LNCAP (cell line): ENCODE measurements at regions not wholly inside any gene's neighbourhood (a gene's known extent, or its start where the extent isn't known, plus 50 kb on each side); places are given as distances from the start of the nearest gene placed in this dataset.

ENCODE experiments used
- TF ChIP-seq, protein P1 (sequence below): fragments of 450-650 bp; IDR thresholded peaks from 2 replicates; pipeline ENCODE4 v1.5.1; 2017; ENCODE audit warnings: mild to moderate bottlenecking

DNA sequence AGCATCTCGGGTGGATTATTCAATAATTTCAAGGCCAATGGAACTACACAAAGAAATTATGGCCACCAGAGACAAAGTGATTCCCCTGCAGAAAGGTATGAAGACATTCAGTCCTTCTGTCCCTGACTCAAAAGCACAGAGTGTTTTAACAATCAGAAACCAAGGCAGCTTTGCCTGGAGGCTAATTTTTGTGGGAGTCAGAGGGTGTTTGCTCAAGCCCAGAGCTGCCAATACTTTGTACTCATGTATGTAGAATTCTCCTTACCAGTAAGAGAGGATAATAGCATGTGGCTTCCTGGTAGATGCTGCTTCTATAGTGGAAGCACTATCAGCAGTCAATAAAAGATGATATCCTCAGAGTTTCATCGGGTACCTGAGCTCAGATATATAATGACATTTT lies 178.4 kb downstream of the KCNE4 start:
- TF ChIP-seq, protein P1, sequence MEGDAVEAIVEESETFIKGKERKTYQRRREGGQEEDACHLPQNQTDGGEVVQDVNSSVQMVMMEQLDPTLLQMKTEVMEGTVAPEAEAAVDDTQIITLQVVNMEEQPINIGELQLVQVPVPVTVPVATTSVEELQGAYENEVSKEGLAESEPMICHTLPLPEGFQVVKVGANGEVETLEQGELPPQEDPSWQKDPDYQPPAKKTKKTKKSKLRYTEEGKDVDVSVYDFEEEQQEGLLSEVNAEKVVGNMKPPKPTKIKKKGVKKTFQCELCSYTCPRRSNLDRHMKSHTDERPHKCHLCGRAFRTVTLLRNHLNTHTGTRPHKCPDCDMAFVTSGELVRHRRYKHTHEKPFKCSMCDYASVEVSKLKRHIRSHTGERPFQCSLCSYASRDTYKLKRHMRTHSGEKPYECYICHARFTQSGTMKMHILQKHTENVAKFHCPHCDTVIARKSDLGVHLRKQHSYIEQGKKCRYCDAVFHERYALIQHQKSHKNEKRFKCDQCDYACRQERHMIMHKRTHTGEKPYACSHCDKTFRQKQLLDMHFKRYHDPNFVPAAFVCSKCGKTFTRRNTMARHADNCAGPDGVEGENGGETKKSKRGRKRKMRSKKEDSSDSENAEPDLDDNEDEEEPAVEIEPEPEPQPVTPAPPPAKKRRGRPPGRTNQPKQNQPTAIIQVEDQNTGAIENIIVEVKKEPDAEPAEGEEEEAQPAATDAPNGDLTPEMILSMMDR: no peak

DNA sequence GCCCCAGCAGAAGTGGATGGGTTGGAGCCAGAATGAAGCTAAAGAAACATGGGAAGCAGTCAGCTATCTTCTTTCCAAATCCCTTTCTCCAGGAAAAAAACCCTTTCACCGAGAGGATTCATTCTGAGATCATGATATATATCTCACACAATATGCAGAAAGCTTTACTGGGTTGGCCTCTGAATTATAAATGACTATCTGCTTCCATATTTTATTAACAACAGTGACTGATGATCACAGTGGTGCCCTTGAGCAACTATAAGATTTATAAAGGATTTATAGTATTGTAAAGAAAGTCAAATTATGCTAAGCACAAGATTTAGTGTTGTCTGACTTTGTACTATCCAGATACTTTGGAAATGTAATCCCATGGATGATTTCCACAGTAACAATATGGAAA lies 180.3 kb downstream of the KCNE4 start:
- TF ChIP-seq, protein P1: no peak

DNA sequence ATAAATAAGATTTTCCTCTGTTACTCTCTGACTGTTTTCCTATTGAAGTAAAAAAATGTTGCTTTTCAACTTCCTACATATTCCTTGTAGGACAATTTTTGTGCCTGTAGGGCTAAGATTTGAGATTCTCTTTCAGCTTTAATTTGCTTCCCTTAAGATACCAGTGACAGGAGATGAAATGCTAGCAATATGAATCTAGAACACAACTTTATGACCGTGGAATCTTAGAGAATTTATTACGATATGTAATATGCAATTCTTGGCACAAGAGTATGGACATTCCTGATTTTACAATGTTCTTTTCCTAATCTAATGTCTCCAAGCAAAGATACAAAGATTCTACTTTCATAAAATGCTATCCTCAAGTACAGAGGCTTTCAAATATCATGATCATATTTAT lies 180.9 kb downstream of the KCNE4 start:
- TF ChIP-seq, protein P1: no peak

DNA sequence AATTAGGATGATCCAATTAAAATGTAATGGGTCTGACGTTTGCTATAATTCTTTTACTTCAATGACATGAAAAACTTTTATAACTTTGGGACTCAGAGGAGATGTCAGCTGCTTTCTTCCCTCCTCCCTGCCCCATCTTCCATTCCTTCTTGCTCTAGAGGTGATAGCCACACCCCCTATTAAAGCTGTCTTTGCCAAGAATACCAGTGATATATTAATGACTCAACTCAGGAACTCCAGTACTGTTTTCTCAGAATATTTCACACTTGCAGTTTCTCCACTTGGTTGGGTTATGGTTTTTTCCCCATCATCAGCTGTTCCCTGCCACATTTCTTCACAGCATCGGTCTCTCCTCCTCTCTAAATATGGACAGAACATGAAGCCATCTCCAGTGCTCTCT lies 184.0 kb downstream of the KCNE4 start:
- TF ChIP-seq, protein P1: no peak

DNA sequence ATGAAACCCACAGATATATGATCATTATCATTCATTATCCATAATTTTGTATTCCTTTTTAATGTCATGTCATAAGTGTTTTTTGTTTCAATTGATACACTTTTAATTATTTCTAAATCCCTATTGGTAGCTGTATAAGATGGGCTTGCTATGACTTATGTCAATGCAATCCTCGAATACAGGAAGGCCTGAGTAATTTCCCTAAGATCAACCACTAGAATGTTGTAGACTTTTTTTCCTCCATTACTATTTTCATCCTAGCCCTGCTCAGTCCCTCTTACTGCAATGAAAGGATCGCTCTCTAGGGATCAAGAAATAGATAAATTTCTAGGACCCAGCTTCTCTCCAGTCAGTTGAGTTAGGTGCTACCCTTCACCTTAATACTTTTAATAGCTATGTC lies 186.3 kb downstream of the KCNE4 start:
- TF ChIP-seq, protein P1: no peak

DNA sequence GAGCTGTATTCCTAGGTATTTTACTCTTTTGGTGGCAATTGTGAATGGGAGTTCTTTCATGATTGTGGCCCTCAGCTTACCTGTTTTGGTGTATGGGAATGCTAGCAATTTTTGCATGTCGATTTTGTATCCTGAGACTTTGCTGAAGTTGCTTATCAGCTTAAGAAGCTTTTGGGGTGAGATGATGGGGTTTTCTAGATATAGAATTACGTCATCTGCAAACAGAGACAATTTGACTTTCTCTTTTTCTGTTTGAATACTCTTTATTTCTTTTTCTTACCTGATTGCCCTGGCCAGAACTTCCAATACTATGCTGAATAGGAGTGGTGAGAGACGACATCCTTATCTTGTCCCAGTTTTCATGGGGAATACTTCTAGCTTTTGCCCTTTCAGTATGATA lies 191.2 kb downstream of the KCNE4 start:
- TF ChIP-seq, protein P1: no peak

DNA sequence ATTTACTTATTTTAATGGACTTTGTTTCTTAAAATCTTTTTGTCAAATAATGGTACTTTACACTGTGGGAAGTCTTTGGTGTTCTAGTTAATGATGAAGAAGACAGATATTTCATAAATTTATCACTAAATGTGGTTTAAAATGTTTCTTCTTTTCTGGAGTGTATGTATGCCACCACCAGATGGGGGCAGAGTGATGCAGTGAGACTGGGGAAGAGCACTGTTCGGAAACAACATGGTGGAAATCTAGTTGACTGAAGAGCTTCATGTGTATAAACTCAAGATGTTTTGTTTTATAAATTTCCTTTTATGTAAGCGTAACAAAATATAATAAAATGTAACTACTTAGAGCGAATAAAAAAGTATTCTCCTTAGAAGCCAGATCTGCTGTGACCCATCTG lies 195.1 kb downstream of the KCNE4 start:
- TF ChIP-seq, protein P1: peak; percentile 55

DNA sequence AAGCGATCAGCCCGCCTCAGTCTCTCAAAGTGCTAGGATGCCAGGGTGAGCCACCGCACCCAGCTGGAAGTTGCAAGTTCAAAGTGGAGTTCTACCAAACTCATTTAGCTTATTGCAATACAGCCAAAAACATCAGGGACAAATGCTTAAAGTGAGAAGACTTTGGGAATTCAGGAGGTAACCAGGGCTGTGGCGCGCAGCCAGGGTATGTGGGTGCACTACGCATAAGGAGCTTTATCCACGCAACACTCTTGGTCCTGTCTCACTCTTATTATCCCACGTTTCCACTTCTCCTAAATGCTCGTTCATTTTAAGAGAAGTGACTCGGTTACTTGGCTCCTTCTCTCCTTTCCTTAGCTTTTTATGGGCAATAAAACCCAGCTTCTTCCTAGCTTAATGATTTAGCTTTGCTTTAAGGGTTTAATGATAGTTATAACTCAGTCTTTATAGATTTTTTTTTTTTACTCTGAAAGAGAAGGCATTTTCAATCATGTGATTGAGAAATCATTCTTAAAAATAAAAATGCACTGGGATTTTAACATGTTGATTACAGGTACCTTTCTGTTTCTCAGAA lies 199.8 kb downstream of the KCNE4 start:
- TF ChIP-seq, protein P1: no peak
